ENCODE measurements at regions not wholly inside any gene's neighbourhood (a gene's known extent, or its start where the extent isn't known, plus 50 kb on each side); places are given as distances from the start of the nearest gene placed in this dataset.

DNA sequence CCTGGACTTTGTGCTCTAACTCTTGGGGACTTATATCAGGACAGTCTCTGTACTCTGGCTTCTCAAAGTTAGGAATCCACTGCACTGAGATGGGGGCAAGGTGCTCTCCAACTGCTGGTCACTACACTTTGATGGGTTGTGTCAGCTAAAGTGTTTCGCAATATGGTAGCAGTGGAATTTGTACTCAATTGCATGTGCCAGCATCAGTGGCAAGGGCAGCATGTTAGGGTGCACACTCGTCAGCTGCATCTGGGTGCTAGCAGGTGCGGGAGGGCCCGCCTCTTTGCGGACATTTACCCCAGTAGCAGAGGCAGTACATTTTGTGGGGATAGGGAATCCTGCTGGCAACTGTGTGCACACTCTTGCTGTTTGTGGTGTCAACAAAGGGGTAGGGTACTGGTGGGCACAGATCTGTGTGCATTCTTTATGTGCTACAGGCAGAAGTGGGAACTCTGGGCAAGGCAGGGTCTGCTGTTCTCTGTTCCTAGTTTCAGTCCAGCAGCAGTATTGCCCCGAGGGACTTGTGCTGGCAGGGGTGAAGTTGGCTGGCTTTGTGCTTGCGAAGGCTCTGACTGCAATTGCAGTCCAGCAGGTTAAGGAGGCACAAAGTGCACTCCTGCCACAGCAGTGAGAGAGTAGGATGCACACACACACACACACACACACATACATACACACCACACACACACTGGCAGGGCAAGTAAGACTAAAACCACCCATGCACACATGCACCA lies 924.8 kb upstream of the CDH9 start:
- TF ChIP-seq CTCF (IDR thresholded peaks at IDR 0.05) (no peak), ZFX (IDR thresholded peaks at IDR 0.05; ENCODE audit: borderline replicate concordance) (no peak)
